ENCODE measurements at regions not wholly inside any gene's neighbourhood (a gene's known extent, or its start where the extent isn't known, plus 50 kb on each side); places are given as distances from the start of the nearest gene placed in this dataset.

DNA sequence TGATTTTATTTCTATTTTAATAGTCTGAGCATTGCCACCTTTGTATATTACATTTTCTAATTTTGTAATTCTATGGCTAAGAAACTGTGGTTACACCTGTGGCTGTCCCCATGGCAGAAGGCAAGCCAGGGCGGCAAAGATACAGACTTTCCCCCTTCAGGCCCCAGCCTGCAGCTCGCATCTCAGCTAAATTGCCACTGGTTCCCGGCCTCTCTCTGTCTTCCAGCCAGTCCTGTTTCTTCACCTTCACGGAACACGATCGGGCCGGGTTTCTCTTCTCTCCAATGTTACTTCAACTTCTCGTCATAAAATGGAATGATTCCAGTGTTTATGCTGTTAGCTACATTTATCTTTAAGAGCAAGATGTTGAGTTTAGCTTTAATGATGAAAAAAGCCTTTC, 124.5 kb upstream of the ZNF507 start:
- Histone ChIP-seq H3K4me3 (ENCODE audit: low read depth in 1 of 3, low read length in 3 of 3) (no peak overlapping the region), H3K9me3 (ENCODE audit: control insufficient read depth in 4 of 4, low read length in 3 of 4) (no peaks in the 10 kb centered on the region), H3K9ac (ENCODE audit: low read depth in 1 of 2, low read length in 2 of 2) (no peak overlapping the region), H3K4me1 (ENCODE audit: control insufficient read depth in 4 of 4, insufficient read depth in 4 of 4, low read length in 3 of 4) (peaks cover 0 to 4% (median 3%) of the 10 kb centered on the region in 4 donors), H3K36me3 (ENCODE audit: control insufficient read depth in 4 of 4, insufficient read depth in 3 of 4, low read depth in 1 of 4, low read length in 3 of 4) (no peaks in the 10 kb centered on the region), H3K27ac (ENCODE audit: low read depth in 1 of 2, low read length in 2 of 2) (no peak overlapping the region), H3K27me3 (ENCODE audit: control insufficient read depth in 4 of 4, insufficient read depth in 4 of 4, low read length in 3 of 4) (peaks cover 0 to 3% (median 0%) of the 10 kb centered on the region in 4 donors)
- TF ChIP-seq RXRA (IDR thresholded peaks at IDR 0.05) (no peak), RAD21 (IDR thresholded peaks at IDR 0.05) (no peak), HNF4A (conservative IDR thresholded peaks at IDR 0.05) (no peak), TAF1 (conservative IDR thresholded peaks at IDR 0.05) (no peak), JUND (IDR thresholded peaks at IDR 0.05) (no peak), MAX (IDR thresholded peaks at IDR 0.05) (no peak), HNF4G (IDR thresholded peaks at IDR 0.05) (no peak), GABPA (IDR thresholded peaks at IDR 0.05 in 1 of 2, conservative IDR thresholded peaks at IDR 0.05 in 1 of 2) (no peak), YY1 (IDR thresholded peaks at IDR 0.05) (no peak), FOXA2 (IDR thresholded peaks at IDR 0.05) (no peak), SP1 (IDR thresholded peaks at IDR 0.05) (no peak), NR2F2 (IDR thresholded peaks at IDR 0.05) (no peak), ATF3 (IDR thresholded peaks at IDR 0.05) (no peak)
- TF ChIP-seq, protein P1, sequence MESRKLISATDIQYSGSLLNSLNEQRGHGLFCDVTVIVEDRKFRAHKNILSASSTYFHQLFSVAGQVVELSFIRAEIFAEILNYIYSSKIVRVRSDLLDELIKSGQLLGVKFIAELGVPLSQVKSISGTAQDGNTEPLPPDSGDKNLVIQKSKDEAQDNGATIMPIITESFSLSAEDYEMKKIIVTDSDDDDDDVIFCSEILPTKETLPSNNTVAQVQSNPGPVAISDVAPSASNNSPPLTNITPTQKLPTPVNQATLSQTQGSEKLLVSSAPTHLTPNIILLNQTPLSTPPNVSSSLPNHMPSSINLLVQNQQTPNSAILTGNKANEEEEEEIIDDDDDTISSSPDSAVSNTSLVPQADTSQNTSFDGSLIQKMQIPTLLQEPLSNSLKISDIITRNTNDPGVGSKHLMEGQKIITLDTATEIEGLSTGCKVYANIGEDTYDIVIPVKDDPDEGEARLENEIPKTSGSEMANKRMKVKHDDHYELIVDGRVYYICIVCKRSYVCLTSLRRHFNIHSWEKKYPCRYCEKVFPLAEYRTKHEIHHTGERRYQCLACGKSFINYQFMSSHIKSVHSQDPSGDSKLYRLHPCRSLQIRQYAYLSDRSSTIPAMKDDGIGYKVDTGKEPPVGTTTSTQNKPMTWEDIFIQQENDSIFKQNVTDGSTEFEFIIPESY (IDR thresholded peaks at IDR 0.05) = no peak
- TF ChIP-seq, protein P2, sequence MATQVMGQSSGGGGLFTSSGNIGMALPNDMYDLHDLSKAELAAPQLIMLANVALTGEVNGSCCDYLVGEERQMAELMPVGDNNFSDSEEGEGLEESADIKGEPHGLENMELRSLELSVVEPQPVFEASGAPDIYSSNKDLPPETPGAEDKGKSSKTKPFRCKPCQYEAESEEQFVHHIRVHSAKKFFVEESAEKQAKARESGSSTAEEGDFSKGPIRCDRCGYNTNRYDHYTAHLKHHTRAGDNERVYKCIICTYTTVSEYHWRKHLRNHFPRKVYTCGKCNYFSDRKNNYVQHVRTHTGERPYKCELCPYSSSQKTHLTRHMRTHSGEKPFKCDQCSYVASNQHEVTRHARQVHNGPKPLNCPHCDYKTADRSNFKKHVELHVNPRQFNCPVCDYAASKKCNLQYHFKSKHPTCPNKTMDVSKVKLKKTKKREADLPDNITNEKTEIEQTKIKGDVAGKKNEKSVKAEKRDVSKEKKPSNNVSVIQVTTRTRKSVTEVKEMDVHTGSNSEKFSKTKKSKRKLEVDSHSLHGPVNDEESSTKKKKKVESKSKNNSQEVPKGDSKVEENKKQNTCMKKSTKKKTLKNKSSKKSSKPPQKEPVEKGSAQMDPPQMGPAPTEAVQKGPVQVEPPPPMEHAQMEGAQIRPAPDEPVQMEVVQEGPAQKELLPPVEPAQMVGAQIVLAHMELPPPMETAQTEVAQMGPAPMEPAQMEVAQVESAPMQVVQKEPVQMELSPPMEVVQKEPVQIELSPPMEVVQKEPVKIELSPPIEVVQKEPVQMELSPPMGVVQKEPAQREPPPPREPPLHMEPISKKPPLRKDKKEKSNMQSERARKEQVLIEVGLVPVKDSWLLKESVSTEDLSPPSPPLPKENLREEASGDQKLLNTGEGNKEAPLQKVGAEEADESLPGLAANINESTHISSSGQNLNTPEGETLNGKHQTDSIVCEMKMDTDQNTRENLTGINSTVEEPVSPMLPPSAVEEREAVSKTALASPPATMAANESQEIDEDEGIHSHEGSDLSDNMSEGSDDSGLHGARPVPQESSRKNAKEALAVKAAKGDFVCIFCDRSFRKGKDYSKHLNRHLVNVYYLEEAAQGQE (IDR thresholded peaks at IDR 0.05) = no peak
- no peak for DNase-seq (ENCODE audit: low spot score)
- WGBS = 84% methylated on average over 8 of the region's 8 CpGs

DNA sequence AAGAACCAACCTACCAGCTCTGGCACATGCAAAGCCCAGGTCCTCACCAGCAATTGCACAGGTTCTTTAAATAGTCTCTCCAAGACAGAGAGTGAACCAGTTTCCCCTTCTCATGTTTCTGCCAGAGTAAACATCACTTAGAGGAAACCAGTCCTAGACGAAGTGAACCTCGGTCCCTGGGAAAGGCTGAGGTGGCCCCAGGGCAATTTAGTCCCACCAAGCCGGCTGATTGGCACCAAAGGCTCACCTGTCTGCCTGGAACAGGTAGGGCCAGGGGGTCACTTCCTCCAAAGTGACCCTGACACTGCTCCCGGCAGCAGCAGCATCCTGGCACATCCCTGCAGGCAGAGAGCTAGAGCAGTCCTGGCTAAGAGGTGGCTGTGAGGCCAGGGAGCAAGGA, 122.9 kb upstream of the ZNF507 start:
- H3K27ac ChIP-seq (ENCODE audit: low read depth in 1 of 2, low read length in 2 of 2) = no peak overlapping the region
- H3K9ac ChIP-seq (ENCODE audit: low read depth in 1 of 2, low read length in 2 of 2) = no peak overlapping the region
- peaks cover 0 to 3% (median 0%) of the 10 kb centered on the region in 4 donors for H3K27me3 ChIP-seq (ENCODE audit: control insufficient read depth in 4 of 4, insufficient read depth in 4 of 4, low read length in 3 of 4)
- no peak overlapping the region for H3K4me3 ChIP-seq (ENCODE audit: low read depth in 1 of 3, low read length in 3 of 3)
- WGBS = 17% methylated on average over 4 of the region's 4 CpGs
- no peaks in the 10 kb centered on the region for H3K36me3 ChIP-seq (ENCODE audit: control insufficient read depth in 4 of 4, insufficient read depth in 3 of 4, low read depth in 1 of 4, low read length in 3 of 4)
- no peak for DNase-seq (ENCODE audit: low spot score)
- no peak for TF ChIP-seq JUND (IDR thresholded peaks at IDR 0.05)
- H3K9me3 ChIP-seq (ENCODE audit: control insufficient read depth in 4 of 4, low read length in 3 of 4) = no peaks in the 10 kb centered on the region
- H3K4me1 ChIP-seq (ENCODE audit: control insufficient read depth in 4 of 4, insufficient read depth in 4 of 4, low read length in 3 of 4) = peaks cover 0 to 4% (median 3%) of the 10 kb centered on the region in 4 donors
